Keratinocyte (primary cell): ENCODE measurements at regions not wholly inside any gene's neighbourhood (a gene's known extent, or its start where the extent isn't known, plus 50 kb on each side); places are given as distances from the start of the nearest gene placed in this dataset.

ENCODE experiments used
- DNase-seq: peaks from one replicate; pipeline ENCODE4 v3.0.0-alpha.2; 2011; ENCODE audit warnings: low read depth, missing footprints, low spot score
- FAIRE-seq: peaks from 2 replicates; lab custom pipeline; 2011; peaks lifted over from hg19 to GRCh38; lab: Jason Lieb, UNC
- H2AFZ ChIP-seq: 2 replicates; pipeline ENCODE4 v1.6.0; 2012; ENCODE audit warnings: low read length, control low read depth, inconsistent platforms; ENCODE audit not compliant: control insufficient read depth
- H3K27ac ChIP-seq: 2 replicates; pipeline ENCODE4 v1.5.1; 2011; ENCODE audit warnings: low read length; ENCODE audit not compliant: control insufficient read depth, insufficient read depth
- H3K27me3 ChIP-seq: 3 replicates; pipeline ENCODE4 v1.6.0; 2011; ENCODE audit warnings: low read length; ENCODE audit not compliant: control insufficient read depth, insufficient read depth; ENCODE audit errors: extremely low read depth
- H3K36me3 ChIP-seq, 2 experiments: 2 replicates in 1 of 2; 3 replicates in 1 of 2; pipeline ENCODE4 v1.5.1; 2011; ENCODE audit warnings: low read length in 2 of 2, mild to moderate bottlenecking in 1 of 2; ENCODE audit not compliant: control insufficient read depth in 2 of 2, insufficient read depth in 2 of 2; ENCODE audit errors: extremely low read depth in 1 of 2
- H3K4me1 ChIP-seq: 3 replicates; pipeline ENCODE4 v1.5.1; 2011; ENCODE audit warnings: low read length; ENCODE audit not compliant: control insufficient read depth, insufficient read depth; ENCODE audit errors: extremely low read depth
- H3K4me2 ChIP-seq: 3 replicates; pipeline ENCODE4 v1.6.0; 2011; ENCODE audit warnings: low read depth, low read length; ENCODE audit not compliant: control insufficient read depth, insufficient read depth; ENCODE audit errors: extremely low read depth
- H3K4me3 ChIP-seq, 3 experiments: fragments of 200-600 bp in 1 of 3; sonication (generic) in 1 of 3; 2 replicates in 2 of 3; 3 replicates in 1 of 3; pipeline ENCODE4 v1.5.1; 2011 to 2016; ENCODE audit warnings: low read length in 3 of 3, mild to moderate bottlenecking in 3 of 3, control low read depth in 2 of 3, inconsistent platforms in 1 of 3, low read depth in 1 of 3, mixed read lengths in 1 of 3, mixed run types in 1 of 3, moderate library complexity in 1 of 3; ENCODE audit not compliant: control insufficient read depth in 2 of 3, insufficient read depth in 2 of 3; ENCODE audit errors: extremely low read depth in 1 of 3
- H3K79me2 ChIP-seq: 2 replicates; pipeline ENCODE4 v1.6.0; 2012; ENCODE audit warnings: low read length; ENCODE audit not compliant: control insufficient read depth, insufficient read depth
- H3K9ac ChIP-seq: 3 replicates; pipeline ENCODE4 v1.6.0; 2011; ENCODE audit warnings: low read length; ENCODE audit not compliant: control insufficient read depth, insufficient read depth; ENCODE audit errors: extremely low read depth
- H3K9me1 ChIP-seq: 3 replicates; pipeline ENCODE4 v1.6.0; 2011; ENCODE audit warnings: low read length; ENCODE audit not compliant: control insufficient read depth, insufficient read depth; ENCODE audit errors: extremely low read depth
- H3K9me3 ChIP-seq: 2 replicates; pipeline ENCODE4 v1.5.1; 2012; ENCODE audit warnings: low read depth, low read length; ENCODE audit not compliant: control insufficient read depth
- H4K20me1 ChIP-seq: 3 replicates; pipeline ENCODE4 v1.6.0; 2011; ENCODE audit warnings: low read length; ENCODE audit not compliant: control insufficient read depth, insufficient read depth; ENCODE audit errors: extremely low read depth
- EZH2 ChIP-seq: IDR thresholded peaks from one replicate; pipeline ENCODE4 v1.6.1; 2012; ENCODE audit warnings: inconsistent platforms, mild to moderate bottlenecking, low read length, moderate library complexity
- dilution Hi-C: fragments of 300-500 bp; cut with MboI; formaldehyde crosslinking; loops from one replicate; pipeline ENCODE4 v1.7.0; 2020; ENCODE audit warnings: low sequenced_read_pairs; ENCODE audit not compliant: extremely low pct_ligation_motif_present
- TF ChIP-seq, protein P1 (sequence below), 3 experiments: IDR thresholded peaks in 1 of 3; conservative IDR thresholded peaks in 1 of 3; optimal IDR thresholded peaks in 1 of 3; 2 replicates in 2 of 3; 3 replicates in 1 of 3; pipeline versions ENCODE3 to v1.5.1; 2011; ENCODE audit warnings: low read length in 3 of 3, mild to moderate bottlenecking in 3 of 3, moderate library complexity in 2 of 3, control low read depth in 1 of 3, inconsistent platforms in 1 of 3; ENCODE audit not compliant: insufficient read depth in 2 of 3; ENCODE audit errors: extremely low read depth in 1 of 3

DNA sequence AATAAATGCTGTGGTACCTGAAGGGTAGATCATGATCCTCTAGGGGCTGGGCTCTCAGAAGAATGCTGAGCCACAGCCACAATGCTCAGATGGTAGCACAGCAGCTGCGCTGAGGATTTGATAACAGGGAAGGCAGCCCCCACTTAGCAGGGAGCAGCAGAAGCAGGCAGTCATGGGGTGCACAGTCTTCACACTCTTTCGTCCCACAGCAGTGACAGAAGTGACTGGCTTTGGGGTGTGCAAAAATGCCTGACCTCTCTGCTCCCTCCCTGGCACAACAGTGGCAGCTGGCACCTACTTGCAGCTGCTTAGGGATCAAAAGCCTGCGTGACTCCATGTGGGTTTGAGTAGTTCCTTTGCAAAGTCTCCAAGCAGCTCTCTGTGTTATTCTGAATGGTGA is 1349.8 kb upstream of the RAG2 start:
- FAIRE-seq (no peak), DNase-seq (no peak)
- no peaks in the 10 kb centered on the region for H3K79me2 ChIP-seq
- no peak overlapping the region for H3K4me3 ChIP-seq
- no peak overlapping the region for H3K27ac ChIP-seq
- no peaks in the 10 kb centered on the region for H3K27me3 ChIP-seq
- no peaks in the 10 kb centered on the region for H3K9me3 ChIP-seq
- no peaks in the 10 kb centered on the region for H4K20me1 ChIP-seq
- H3K4me2 ChIP-seq = no peak overlapping the region
- H2AFZ ChIP-seq = no peak overlapping the region
- no peaks in the 10 kb centered on the region for H3K4me1 ChIP-seq
- dilution Hi-C loops = no loop called here
- no peak overlapping the region for H3K9ac ChIP-seq
- no peaks in the 10 kb centered on the region for H3K9me1 ChIP-seq
- no peak for TF ChIP-seq EZH2
- TF ChIP-seq, protein P1, sequence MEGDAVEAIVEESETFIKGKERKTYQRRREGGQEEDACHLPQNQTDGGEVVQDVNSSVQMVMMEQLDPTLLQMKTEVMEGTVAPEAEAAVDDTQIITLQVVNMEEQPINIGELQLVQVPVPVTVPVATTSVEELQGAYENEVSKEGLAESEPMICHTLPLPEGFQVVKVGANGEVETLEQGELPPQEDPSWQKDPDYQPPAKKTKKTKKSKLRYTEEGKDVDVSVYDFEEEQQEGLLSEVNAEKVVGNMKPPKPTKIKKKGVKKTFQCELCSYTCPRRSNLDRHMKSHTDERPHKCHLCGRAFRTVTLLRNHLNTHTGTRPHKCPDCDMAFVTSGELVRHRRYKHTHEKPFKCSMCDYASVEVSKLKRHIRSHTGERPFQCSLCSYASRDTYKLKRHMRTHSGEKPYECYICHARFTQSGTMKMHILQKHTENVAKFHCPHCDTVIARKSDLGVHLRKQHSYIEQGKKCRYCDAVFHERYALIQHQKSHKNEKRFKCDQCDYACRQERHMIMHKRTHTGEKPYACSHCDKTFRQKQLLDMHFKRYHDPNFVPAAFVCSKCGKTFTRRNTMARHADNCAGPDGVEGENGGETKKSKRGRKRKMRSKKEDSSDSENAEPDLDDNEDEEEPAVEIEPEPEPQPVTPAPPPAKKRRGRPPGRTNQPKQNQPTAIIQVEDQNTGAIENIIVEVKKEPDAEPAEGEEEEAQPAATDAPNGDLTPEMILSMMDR (optimal IDR thresholded peaks at IDR 0.05 in 1 of 3, IDR thresholded peaks at IDR 0.05 in 1 of 3, conservative IDR thresholded peaks at IDR 0.05 in 1 of 3; ENCODE audit: extremely low read depth in 1 of 3, insufficient read depth in 2 of 3, low read length in 3 of 3) = no peak
- no peaks in the 10 kb centered on the region for H3K36me3 ChIP-seq

DNA sequence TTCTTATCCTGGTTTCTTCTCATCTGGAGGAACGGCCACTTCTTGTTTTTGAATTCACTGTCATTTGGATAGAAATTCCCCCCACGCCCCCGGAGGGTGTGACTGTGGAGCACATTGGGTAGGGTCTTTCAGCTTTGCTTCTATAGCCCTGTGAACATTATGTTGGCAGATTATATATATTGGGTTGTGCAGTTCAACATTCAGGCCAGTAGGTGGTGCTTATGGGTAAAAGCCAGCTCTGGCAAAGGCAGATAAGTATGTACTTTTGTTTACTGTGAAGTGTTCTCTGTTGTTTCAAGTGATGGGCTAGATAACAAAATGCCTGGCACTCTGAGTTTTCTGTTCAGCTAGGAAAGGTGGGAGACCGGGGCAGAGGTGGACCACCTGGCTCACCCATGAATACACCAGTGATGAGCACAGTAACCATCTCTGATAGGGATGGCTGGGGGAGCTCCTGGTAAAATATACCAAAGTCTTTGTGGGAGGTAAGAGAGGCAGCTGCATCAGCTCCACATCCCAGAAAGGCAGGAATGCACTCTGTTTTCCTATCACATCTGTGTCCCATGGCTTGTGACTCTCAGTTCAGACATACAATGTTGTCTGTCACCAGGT is 1348.2 kb upstream of the RAG2 start:
- Histone ChIP-seq H3K9me1 (no peaks in the 10 kb centered on the region), H3K27ac (no peak overlapping the region), H3K9ac (no peak overlapping the region), H3K79me2 (no peaks in the 10 kb centered on the region), H3K4me3 (no peak overlapping the region), H2AFZ (no peak overlapping the region), H3K9me3 (no peaks in the 10 kb centered on the region), H3K27me3 (no peaks in the 10 kb centered on the region), H3K4me1 (no peaks in the 10 kb centered on the region), H3K4me2 (no peak overlapping the region), H3K36me3 (no peaks in the 10 kb centered on the region), H4K20me1 (no peaks in the 10 kb centered on the region)
- DNase-seq = no peak
- no peak for FAIRE-seq
- dilution Hi-C loops = no loop called here
- TF ChIP-seq EZH2 = no peak
- TF ChIP-seq, protein P1 (optimal IDR thresholded peaks at IDR 0.05 in 1 of 3, IDR thresholded peaks at IDR 0.05 in 1 of 3, conservative IDR thresholded peaks at IDR 0.05 in 1 of 3; ENCODE audit: extremely low read depth in 1 of 3, insufficient read depth in 2 of 3, low read length in 3 of 3) = peak; percentile 50 to 64 (median 62)
